Right forelimb (tissue), 1 donor: ENCODE measurements at regions not wholly inside any gene's neighbourhood (a gene's known extent, or its start where the extent isn't known, plus 50 kb on each side); places are given as distances from the start of the nearest gene placed in this dataset.

Experiments
- DNase-seq: peaks from one replicate; pipeline ENCODE4 v3.0.0-alpha.2; 2018

DNA sequence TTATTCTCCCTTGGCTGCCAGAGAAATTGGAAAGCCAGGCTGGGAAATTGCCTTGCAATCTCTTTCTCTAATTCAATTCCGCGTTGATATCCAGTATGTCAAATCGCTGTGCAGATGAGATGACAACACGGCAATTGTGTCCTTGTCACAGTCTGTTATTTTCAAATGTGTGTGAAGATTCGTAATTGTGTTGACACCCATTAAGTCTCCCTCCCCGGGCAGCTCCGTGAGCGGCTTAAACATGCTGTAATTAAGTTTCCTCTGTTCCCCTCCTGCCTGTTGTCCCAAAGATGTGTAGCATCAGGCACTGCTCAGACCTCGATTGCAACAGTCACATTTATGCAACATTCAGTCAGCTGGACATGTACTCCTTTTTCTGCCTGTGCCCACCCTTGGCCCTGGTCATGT lies 209.5 kb downstream of the LPIN1 start:
- no peak for DNase-seq

DNA sequence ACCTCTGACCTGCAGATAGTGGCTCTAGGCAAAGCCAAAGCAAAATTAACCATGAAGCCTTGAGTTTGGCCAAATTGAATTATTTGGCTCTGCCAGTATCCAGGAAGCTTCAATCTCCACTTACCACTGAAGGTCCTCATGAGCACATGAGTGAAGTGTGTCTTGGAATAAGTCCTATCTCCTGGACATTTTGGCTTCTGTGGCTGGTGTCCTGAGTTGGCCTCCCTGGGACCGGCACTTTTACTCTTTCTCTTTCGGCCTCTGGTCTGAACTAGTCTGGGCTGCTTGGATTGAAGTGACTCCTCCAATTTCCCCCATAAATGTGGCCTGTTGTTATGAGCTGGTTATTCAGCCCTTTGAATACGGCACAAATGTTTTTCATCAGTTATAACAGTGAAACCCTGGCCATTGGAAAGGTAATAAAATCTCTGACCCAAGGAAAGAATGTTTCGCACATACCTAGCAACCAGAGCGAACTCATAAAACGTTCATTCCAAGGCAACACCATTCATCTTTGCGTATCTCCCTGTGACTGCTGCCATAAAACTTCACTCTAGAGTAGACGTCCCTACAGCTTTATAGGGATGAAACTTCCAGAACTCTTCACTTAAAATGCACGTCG lies 216.4 kb downstream of the LPIN1 start:
- DNase-seq, result no peak

DNA sequence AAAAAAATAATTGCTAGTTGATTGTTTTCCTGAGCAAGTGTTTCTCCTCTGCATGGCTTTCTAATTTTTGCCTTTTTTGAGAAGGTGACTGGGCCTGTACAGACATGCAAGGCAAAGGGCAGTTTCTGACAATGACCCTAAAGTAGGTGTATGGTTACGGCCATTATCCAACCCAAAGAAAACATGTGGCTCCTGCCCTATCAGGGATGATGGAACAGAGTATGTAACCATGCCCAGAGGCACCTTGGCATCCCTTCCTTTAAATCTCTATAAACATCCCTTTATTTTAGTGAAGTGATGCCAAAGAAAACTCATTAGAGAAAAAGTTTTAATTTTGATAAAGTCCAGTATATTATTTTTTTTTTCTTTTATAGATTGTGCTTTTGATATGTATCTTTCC lies 217.5 kb downstream of the LPIN1 start:
- no peak for DNase-seq

DNA sequence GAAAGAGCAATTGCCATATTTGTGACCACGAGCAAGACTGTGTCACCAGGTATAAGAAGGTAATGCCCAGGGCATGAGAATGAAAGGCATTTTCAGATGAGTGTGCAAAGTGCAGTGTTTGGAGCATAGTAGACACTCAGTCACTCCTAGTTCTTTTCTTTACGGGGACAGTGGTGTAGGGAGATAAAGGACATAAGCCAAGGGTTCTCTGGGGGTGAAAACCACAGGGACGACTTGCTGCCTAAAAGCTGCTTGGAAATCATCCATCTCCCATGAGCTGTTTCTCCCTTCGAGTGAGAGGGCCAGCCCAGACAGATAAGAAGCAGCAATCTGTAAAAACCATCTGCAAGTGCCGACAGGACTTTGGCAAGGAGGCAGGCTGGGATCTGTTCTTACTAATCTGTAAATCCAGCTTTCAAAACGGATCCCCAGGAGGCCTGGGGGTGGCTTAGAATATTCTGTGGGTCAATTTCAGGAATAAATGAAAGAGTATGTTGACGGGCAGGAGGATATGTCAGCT lies 221.6 kb downstream of the LPIN1 start:
- DNase-seq, result no peak

DNA sequence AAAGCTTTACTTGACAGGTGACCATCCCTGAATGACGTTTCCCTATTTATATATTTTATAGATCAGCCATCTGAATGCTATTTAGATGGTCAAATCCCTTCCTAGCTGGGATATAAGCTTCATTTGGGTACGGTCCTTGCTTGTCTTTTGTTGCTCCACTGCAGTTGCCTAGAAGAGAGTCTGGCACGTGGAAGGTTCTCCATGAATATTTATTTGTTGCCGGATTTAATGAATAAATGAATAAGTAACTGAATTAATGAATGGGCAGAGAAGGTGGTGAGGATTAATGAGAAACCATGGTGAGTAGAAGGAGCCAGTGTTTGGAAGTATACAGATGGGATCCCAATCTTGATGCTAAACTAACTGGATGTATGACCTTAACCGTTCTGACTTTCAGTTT lies 222.1 kb downstream of the LPIN1 start:
- no peak for DNase-seq

DNA sequence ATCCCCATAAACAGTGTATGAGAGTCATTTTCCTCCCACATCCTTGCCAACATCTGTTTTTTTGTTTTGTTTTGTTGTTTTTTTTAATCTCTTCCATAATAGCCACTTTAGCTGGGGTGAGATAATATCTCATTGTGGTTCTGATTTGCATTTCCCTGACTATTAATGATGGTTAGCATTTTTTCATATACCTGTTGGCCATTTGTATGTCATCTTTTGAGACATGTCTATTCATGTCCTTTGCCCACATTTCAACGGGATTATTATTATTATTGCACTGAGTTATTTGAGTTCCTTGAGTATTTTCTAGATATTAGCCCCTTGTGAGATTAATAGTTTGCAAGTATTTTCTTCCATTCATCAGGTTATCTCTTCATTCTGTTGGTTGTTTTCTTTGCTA lies 223.3 kb downstream of the LPIN1 start:
- no peak for DNase-seq

DNA sequence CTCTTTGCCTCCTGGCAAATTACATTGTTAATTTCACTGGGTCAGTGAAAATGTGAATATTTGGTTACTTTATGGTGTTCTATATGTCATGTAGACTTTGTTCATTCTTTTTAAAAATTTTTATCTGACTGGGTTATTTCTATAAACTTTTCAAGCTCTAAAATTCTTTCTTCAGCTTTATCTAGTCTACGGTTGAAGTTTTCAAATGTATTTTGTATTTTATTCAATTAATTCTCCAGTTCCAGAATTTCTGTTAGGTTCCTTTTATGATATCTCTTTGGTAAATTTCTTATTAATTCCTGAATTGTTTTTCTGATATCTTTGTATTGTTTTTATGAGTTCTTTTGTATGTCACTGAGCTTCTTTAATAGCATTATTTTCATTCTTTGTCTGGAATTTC lies 228.1 kb downstream of the LPIN1 start:
- no peak for DNase-seq

DNA sequence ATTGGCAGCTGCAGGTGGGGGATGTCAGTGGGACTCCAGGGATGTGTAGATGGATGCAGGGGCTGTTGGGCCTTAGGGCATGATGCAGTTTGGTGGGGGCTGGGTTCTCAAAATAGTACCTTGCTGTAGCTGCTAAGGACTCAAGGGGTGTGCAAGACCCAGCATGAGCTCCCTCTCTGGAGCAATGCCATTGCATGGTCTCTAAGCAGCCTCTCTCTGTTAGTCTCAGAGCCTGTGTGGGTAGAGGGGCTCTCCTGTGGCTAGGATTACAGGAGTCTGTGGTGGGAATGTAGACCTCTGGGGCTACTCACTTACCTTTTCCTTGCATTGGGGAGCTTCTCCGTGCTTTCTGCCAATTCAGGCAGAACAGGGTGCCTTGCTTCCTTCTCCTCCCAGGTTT lies 228.9 kb downstream of the LPIN1 start:
- DNase-seq, result no peak

DNA sequence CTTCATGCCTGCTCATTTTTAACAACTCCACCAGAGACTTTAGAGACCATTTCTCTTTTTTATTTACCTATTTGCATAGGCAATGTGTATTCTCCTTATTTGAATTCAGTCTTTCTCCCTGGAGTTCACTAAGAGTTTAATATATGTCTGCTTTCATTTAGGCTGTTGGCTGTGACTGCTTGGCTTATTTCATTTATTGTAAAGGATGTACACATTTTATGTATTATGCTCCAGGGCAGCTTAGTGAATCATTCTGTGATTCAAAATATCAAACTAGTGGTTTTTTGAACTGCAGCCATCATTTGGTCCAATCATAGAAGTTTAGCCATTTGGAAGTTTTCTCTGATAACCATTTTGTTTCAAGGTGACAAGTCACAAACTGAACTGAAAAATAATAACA lies 229.6 kb downstream of the LPIN1 start:
- DNase-seq, result no peak

DNA sequence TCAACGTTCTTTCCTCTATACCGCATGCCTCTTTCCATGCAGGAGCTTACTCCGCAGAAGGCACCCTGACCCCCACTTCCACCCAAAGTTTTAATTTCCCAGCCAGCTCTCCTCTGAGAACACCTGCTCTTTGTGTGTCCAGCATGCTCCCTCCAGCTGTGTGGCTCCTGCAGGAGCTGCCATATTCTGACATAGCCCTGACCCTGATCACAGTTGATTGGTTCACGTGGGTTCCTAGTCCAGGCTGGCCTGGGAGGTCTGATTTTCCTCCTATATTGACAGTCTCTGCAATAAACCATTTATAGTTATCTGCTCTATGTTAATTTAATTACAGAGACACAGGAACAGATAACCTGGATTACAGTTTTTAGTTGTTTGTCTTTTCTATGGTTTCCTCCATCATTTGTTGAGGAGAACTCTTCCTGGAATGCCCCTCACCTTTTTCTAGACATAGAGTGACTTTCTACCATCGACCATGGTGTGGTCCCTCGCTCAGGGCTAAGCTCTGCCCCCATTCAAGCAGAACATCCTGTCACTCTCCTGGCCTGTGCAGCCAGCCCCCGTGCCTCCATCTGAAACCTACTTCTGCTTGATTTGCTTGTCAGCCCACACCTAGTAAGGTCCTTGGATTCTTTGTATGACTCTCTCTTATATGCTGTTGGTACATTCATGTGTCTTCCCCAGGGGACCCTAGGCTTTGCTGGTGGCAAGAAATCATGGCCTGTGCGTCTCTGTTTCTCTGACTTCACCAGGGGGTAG lies 231.5 kb downstream of the LPIN1 start:
- DNase-seq, result no peak

DNA sequence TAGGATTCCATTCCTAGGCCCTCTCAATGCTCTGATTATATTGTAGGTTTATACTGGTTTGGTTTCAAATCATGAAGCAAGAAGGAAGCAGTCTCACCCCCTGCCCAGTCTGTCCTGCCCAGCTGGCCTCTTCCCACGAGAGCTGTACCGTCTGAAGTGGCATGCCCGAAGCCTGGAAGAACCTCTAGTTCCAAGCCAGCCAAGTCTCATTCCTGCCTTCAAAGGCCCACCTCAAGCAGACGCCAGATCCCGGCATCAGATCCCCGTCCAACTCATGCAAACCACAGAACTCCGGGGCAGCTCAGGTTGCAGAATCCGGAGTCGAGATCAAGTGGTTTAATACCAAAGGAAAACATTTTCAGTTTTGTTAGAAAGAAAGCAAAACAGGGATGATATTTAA lies 234.4 kb downstream of the LPIN1 start:
- DNase-seq, result peak; percentile 69

DNA sequence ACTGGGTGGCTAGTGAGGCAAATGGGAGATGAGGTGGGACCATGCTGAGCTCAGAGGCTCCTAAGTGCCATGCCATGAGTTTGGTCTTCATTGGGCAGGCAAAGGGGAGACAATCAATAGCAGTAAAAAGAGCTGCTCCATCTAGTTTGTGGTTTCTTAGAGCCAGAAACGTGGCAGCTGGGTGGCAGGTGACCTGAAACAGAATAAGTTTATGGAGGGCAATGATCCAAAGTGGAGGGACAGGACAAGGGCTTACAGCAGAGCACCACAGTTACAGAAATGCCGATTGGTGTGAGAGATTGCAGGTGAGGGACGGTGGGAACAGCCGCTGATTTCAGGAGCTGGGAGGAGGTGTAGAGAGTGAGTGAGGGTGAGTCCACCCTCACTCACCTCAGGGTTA lies 237.0 kb downstream of the LPIN1 start:
- no peak for DNase-seq

DNA sequence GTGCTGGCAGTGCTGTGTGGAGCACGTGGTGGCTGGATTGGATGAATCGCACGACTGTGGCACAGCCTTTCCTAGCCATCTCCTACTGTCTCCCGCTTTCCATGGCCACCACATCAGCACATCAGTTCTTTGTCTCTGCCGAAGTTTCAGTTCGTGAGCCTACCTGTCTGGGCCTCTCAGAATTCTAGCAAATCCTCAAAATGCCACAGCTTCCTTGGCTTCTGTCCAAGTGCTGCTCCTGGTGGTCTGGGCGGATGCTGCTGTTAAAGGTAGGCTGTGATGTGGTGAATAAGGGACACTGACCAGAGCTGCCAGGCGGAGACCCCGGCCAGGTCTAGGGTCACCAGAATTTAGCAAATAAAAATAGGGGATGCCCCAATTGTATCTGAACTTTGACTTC lies 237.4 kb downstream of the LPIN1 start:
- DNase-seq, result no peak

DNA sequence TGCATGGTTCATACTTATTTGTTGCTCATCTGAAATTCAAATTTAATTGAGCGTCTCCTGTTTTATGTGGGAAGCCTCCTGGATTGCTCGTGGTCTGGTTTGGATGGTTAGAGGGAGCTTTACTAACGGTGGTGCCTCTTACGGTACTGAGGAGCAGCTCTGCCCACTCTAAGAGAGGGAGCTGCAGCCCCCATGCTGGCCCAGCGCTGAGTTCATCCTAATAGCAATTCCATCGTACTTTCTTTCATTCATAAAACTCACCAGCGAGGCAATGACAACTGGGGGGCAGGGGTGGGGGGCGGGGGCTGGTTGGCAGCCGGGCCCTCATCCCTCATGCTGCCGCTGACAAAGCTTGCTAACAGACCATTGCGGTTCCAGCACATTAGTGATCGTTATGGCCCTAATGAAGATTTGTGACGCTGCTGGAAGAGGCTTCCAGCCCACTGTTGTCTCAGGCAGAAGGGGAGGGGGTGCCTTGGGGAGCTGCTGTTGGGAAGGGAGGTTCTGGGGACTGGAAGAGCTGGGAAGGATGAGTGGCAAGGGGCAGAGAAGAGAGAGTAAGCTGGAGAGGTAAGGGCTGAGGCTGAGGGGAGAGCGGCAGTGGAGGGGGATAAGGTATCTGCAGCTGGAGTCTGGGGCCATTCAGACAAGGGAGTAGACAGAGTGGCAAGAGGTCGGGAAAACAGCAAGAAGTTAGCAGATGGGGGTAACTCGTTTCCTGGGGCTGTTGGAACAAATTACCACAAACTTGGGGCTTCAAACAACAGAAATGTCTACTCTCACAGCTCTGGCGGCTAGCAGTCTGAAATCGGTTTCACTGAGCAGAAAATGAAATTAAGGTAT lies 238.1 kb downstream of the LPIN1 start:
- no peak for DNase-seq

DNA sequence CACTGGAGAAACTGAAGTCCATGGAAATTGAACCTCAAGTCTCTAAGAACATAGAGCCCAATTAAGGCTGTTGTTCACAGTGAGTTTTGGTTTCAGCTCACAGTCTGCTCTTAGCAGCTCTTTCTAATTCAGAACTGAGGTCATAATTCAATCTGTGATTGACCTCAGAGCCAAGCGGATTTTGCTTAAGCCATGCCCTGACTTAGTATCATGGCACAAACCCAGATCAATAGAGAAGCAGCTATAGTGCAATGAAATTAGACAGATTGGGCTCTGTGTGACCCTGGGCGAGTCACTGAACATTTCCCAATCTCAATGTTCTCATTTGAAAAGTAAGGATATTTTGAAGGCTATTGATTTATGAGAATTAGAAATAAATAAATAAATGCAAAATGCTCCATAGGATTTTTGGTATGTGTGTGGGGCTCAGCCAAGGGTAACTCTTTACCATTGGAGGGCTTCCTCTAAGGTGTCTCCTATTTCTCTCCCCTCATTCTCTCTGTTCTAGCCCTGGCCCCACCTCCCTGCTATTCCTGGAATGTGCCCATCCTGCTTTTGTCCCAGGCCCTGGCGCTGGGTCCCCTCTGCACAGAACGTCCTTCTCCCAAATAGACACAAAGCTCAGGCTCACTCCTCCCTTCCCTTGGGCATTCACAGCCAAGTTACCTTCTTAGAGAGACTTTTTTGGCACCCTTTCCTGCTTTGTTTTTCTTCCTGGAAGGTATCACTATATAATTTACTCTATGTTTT lies 239.6 kb downstream of the LPIN1 start:
- no peak for DNase-seq

DNA sequence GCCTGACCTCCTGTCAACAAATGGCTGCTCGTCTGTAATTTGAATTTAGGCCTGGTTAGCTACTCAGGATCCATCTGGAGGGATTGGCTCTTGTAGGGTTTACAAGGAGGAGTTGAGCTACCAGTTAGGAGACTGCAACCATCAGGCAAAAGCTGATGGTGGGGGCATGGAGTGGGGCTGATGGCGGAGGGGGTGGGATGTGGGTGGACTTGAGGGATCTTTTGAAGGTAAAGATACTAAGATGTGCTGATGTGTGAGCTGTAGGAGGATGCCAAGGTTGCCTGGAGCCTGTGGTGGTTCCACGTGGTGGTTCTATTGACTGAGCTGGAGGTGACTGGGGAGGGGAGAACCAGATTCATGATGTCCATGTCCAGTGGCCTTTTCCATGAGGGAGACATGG lies 240.7 kb downstream of the LPIN1 start:
- DNase-seq, result no peak

DNA sequence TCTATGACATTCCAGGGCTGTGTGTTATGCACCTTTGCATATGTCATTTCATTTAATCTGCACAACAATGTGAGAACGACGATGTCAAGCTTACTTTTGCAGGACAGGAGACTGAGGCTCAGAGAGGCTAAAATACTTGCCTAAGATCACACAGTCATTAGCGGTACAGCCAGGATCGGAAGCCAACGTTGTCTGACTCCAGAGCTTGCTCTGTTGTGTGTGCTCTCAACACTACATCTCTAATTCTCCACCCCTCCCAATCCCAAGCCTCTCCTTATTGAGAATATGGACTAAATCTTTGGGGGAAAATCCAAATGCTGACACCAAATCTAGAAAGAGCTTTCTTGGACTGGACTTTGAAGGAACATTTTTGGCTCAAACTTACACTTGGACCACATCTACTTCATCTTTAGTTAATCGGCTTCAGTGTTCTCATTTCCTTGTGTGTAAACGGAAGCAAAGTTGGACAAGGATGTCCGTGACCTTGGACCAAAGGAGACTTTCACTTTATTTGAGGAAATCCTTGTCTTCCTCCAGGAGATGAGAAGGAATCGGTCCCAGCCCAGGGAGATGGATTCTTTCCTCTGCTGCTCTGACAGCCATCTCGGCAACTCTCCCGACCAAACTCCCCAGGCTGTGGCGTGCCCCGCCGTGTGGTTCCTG lies 242.4 kb downstream of the LPIN1 start:
- DNase-seq, result peak; percentile 85

DNA sequence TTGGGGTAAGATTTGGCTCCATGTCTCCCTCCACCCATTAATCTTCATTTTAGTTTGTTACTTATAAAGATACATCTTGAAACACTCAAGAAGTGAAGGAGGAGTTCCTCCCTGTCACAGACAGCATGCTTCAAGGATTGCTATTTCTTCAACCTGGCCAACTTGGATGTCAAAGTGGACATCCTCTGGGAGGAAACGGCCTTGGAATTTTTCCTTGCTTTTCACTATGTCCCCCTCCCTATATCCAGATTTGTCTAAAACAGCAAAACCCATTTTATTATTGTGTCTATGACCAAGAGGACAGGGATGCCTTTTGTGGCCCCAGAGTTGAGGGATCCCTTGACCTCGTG lies 242.9 kb downstream of the LPIN1 start:
- DNase-seq, result peak; percentile 60

DNA sequence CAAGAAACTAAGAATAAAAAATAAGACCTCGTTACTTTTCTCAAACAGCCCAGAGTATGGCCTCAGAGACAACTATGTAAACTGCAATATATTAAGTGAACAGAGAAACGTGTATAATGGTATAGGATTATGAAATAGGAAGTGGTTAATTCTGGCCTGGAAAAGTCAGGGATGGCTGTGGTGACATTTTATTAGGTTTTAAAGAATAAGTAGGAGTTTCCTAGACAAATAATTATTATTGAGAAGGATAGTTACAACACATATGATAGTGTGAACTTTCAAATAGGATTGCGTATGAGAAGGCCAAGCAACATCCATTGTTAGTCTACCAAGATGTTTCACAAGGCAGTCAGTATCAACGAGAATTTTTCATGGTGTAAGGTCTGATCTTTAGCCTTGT lies 244.1 kb downstream of the LPIN1 start:
- no peak for DNase-seq

DNA sequence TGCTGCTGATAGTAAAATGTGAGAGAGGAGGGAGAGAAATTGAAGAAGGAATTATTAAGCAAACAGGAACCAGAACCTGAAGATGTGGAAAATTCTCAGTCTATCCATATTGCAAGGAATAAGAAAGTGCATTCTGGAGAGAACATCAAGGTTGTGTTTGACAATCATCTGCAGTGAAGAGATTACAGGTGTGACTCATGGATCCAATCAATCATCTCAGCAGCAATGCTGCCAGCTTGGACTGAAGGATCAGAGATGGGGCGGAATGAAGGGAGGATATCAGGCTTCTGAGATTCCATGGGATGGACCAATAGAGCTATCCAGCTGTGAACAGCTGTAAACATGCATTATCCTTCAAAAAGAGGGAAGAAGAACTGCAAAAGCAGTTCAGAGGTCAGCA lies 247.3 kb downstream of the LPIN1 start:
- no peak for DNase-seq

DNA sequence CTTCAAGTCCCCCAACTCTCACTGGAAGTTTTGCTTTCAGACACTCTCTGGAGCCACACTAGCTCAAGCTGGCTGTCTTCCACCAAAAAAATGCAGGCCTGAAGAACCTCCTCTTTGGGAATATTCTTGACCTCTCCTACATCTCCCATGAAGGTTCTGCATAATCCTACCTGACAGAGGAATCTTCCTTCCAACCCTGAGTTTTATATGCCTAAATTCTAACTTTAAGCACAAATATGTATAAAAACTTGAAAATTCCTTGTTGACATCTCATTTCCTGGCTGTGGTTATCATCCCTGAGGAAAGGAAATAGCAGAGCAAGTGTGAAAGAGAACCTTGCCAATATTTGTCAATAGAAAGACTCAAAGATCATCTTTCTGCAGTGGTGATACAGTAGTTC lies 249.0 kb downstream of the LPIN1 start:
- DNase-seq, result no peak

DNA sequence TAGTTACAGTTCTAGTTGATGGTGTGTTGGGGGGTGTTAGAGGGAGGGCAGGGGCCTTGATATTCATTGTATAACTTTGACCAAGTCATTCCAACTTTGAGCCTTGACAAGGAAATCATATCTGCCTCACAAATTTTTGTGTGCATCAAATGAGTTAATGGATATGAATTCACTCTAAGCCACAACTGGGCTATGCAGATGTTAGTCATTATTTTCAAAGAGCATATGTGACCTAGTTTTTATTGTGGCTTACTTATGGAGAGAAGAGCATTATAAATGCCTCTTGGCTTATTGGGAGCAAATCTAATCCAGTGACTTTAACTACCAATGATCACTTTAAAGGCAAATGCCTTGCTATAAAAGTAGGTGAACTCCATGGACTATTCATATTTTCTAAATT lies 250.2 kb downstream of the LPIN1 start:
- DNase-seq, result no peak

DNA sequence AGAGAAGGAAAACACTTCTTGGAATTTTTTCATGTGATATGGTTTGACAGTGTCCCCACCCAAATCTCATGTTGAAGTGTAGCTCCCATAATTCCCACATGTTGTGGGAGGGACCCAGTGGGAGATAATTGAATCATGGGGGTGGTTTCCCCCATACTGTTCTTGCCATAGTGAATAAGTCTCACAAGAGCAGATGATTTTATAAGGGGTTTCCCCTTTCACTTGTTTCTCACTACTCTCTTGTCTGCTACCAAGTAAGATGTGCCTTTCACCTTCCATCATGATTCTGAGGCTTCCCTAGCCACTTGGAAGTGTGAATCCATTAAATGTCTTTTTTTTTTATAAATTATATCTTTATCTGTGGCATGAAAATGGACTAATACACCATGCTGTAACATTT lies 250.7 kb downstream of the LPIN1 start:
- DNase-seq, result no peak
